ENCODE measurements at regions not wholly inside any gene's neighbourhood (a gene's known extent, or its start where the extent isn't known, plus 50 kb on each side); places are given as distances from the start of the nearest gene placed in this dataset.

GRCh38 chr17:53264730-53265129, 558.0 kb upstream of the KIF2B start:
- TF ChIP-seq POLR2A (IDR thresholded peaks at IDR 0.05; ENCODE audit: insufficient read depth in 1 of 2, low read depth in 2 of 2, low read length in 2 of 2) (no peak), CTCF (CRISPR knock-in tag; IDR thresholded peaks at IDR 0.05) (no peak), YY1 (IDR thresholded peaks at IDR 0.05; ENCODE audit: insufficient read depth, insufficient replicate concordance, low read depth, low read length) (no peak), NONO (IDR thresholded peaks at IDR 0.05) (no peak), NONO (CRISPR knock-in tag; conservative IDR thresholded peaks at IDR 0.05) (no peak), EZH2 (conservative IDR thresholded peaks at IDR 0.05; ENCODE audit: low read depth, low read length) (no peak), ZNF564 (CRISPR knock-in tag; IDR thresholded peaks at IDR 0.05) (no peak), CHD2 (IDR thresholded peaks at IDR 0.05; ENCODE audit: low read depth, low read length) (no peak), CBFB (CRISPR knock-in tag; IDR thresholded peaks at IDR 0.05) (no peak), SMC3 (IDR thresholded peaks at IDR 0.05; ENCODE audit: low read length) (no peak), ZNF781 (CRISPR knock-in tag; IDR thresholded peaks at IDR 0.05; ENCODE audit: borderline replicate concordance, not compliant biosample characterization) (no peak), POLR2AphosphoS5 (IDR thresholded peaks at IDR 0.05; ENCODE audit: low read depth, low read length) (no peak)
- TF ChIP-seq, protein P1, sequence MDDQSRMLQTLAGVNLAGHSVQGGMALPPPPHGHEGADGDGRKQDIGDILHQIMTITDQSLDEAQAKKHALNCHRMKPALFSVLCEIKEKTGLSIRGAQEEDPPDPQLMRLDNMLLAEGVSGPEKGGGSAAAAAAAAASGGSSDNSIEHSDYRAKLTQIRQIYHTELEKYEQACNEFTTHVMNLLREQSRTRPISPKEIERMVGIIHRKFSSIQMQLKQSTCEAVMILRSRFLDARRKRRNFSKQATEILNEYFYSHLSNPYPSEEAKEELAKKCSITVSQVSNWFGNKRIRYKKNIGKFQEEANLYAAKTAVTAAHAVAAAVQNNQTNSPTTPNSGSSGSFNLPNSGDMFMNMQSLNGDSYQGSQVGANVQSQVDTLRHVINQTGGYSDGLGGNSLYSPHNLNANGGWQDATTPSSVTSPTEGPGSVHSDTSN (CRISPR knock-in tag; IDR thresholded peaks at IDR 0.05; ENCODE audit: borderline replicate concordance), result no peak
- TF ChIP-seq, protein P2, sequence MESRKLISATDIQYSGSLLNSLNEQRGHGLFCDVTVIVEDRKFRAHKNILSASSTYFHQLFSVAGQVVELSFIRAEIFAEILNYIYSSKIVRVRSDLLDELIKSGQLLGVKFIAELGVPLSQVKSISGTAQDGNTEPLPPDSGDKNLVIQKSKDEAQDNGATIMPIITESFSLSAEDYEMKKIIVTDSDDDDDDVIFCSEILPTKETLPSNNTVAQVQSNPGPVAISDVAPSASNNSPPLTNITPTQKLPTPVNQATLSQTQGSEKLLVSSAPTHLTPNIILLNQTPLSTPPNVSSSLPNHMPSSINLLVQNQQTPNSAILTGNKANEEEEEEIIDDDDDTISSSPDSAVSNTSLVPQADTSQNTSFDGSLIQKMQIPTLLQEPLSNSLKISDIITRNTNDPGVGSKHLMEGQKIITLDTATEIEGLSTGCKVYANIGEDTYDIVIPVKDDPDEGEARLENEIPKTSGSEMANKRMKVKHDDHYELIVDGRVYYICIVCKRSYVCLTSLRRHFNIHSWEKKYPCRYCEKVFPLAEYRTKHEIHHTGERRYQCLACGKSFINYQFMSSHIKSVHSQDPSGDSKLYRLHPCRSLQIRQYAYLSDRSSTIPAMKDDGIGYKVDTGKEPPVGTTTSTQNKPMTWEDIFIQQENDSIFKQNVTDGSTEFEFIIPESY (CRISPR knock-in tag; IDR thresholded peaks at IDR 0.05), result no peak

All from HepG2 (cell line).